ENCODE measurements at regions not wholly inside any gene's neighbourhood (a gene's known extent, or its start where the extent isn't known, plus 50 kb on each side); places are given as distances from the start of the nearest gene placed in this dataset.

DNA sequence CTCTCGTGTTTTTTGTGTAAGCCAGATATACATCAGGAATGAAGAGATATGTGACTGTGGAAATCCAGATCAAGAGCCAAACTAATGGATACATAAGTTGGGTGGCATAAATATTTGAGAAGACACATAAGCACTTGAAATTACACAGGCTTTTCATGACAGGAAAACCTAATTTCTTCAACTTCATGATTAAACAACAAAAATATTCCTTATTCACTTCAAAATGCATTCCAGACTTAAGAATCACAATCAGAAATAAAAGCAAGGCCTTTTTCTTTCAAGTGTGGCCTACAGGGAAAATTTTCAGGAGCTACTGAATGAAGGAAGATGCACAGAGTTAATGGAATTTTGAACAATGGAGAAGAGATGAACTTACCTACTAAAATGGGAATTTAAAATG, 515.6 kb downstream of the FOXG1 start:
- peak; percentile 4 for DNase-seq (ENCODE audit: low read depth)
- TF ChIP-seq, protein P1, sequence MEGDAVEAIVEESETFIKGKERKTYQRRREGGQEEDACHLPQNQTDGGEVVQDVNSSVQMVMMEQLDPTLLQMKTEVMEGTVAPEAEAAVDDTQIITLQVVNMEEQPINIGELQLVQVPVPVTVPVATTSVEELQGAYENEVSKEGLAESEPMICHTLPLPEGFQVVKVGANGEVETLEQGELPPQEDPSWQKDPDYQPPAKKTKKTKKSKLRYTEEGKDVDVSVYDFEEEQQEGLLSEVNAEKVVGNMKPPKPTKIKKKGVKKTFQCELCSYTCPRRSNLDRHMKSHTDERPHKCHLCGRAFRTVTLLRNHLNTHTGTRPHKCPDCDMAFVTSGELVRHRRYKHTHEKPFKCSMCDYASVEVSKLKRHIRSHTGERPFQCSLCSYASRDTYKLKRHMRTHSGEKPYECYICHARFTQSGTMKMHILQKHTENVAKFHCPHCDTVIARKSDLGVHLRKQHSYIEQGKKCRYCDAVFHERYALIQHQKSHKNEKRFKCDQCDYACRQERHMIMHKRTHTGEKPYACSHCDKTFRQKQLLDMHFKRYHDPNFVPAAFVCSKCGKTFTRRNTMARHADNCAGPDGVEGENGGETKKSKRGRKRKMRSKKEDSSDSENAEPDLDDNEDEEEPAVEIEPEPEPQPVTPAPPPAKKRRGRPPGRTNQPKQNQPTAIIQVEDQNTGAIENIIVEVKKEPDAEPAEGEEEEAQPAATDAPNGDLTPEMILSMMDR (IDR thresholded peaks at IDR 0.05; ENCODE audit: insufficient read depth, low read depth, low read length, missing control alignments): no peak
- no peak overlapping the region for H3K4me3 ChIP-seq (ENCODE audit: low read length)

DNA sequence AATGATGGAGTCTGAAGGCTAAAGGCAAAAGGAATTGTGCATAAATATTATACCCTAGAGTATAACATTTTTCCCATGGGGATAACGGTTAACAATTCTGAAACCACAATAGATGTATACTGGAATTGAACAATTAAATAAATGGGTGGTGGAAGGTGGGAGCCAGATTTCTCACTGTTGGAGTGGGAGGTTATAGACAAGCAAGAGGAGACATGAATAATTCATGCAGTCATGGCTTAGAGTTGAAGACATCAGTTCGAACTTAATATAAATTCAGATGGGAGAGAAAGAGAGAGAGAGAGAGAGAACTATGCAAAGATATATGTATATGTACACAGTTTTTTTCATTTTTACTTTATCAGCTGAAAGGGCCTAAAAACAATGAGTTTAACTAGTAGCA, 523.9 kb downstream of the FOXG1 start:
- no peak overlapping the region for H3K4me3 ChIP-seq (ENCODE audit: low read length)
- TF ChIP-seq, protein P1 (IDR thresholded peaks at IDR 0.05; ENCODE audit: insufficient read depth, low read depth, low read length, missing control alignments): no peak
- DNase-seq (ENCODE audit: low read depth): no peak

DNA sequence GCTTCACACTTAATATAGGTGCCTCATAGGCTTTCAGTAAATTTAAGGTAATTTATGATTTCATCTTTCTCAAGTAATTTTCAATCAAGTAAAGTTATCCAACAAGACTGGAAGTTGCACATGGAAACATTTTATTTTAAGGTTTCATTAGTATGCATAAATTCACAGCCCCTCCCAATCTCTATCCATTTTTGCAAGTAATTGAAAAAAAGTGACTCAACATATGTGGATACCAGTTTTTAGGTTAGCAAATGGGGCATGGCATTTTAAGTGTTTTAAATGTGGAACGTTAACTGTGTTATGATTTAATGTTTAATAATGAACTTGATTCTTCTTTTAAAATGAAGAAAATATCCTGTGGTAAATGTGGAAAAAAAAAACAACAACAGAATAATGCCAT, 532.8 kb downstream of the FOXG1 start:
- TF ChIP-seq, protein P1 (IDR thresholded peaks at IDR 0.05; ENCODE audit: insufficient read depth, low read depth, low read length, missing control alignments): no peak
- no peak overlapping the region for H3K4me3 ChIP-seq (ENCODE audit: low read length)
- no peak for DNase-seq (ENCODE audit: low read depth)

DNA sequence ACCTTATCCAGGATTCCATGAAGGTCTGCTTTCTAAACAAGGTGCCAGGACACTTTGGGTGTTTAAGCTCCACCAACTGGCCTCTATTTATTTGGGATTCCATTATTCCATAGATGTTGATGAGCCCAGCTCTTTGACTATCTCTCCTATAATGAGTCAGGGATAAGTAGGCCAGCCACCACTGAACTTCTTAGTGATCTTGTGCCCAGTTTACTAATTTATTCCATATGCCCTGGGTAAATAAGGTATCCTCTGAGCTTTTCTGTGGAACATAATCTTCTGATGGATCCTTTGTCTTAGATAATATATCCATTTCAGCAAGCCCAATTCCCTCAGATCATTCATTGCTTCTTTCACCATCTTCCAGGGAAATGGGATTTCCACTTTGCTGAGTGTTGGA, 535.0 kb downstream of the FOXG1 start:
- TF ChIP-seq, protein P1 (IDR thresholded peaks at IDR 0.05; ENCODE audit: insufficient read depth, low read depth, low read length, missing control alignments): no peak
- no peak for DNase-seq (ENCODE audit: low read depth)
- H3K4me3 ChIP-seq (ENCODE audit: low read length): no peak overlapping the region

DNA sequence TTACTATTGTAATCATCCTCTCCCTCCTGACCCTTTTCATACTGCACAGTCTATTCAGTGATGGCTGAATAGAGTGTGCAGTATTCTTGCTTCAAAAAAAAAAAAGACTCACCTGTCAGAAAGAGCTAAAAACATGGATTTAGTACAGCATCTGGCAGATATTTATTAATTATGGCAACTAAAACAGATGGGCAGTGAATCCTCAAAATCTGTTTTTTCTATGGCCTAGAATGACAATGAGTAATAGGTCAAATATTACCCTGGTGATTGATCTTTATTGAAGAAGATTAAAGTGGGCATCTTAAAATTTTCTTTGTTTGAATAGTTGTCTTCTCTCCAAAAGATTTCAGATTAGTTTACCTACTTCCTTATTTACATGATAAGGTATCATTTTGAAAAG, 543.6 kb downstream of the FOXG1 start:
- TF ChIP-seq, protein P1 (IDR thresholded peaks at IDR 0.05; ENCODE audit: insufficient read depth, low read depth, low read length, missing control alignments): no peak
- H3K4me3 ChIP-seq (ENCODE audit: low read length): no peak overlapping the region
- no peak for DNase-seq (ENCODE audit: low read depth)

DNA sequence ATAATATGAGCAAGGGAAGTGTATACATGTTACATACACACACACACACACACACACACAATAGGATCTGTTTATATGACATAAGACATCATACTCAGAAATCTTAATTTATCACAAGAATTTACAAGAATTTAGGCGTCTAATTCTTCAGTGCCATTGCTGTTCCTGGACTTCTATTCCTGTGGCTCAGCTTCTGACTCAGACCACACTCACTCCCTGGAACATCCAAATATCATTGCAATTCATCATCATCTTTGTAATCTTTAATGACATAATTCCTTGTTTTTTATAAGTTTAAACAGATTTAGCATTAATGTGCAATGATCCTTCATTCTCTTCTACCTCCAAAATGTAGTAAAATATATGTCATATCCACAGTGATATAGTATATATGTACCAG, 544.2 kb downstream of the FOXG1 start:
- peak; percentile 64 for DNase-seq (ENCODE audit: low read depth)
- TF ChIP-seq, protein P1 (IDR thresholded peaks at IDR 0.05; ENCODE audit: insufficient read depth, low read depth, low read length, missing control alignments): no peak
- H3K4me3 ChIP-seq (ENCODE audit: low read length): no peak overlapping the region

DNA sequence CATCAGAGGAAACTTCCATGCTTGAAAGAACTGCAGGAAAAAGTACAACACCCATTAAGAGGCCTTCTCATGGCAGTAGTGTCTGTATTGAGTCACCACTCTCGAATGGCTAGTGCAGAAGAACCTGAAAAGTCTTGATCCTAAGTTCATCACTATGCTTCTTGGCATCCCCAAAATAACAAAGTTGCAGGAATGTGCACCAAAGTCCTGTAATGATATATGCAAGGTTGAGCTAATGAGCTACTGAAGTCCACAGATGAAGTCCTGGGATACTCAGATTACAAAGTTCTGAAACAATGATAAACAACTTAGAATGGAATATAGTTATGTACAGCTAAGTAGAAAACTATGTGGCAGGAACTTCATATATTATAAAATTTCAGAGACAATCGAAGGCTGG, 545.4 kb downstream of the FOXG1 start:
- DNase-seq (ENCODE audit: low read depth): no peak
- TF ChIP-seq, protein P1 (IDR thresholded peaks at IDR 0.05; ENCODE audit: insufficient read depth, low read depth, low read length, missing control alignments): no peak
- H3K4me3 ChIP-seq (ENCODE audit: low read length): no peak overlapping the region
